ENCODE measurements at regions not wholly inside any gene's neighbourhood (a gene's known extent, or its start where the extent isn't known, plus 50 kb on each side); places are given as distances from the start of the nearest gene placed in this dataset.

DNA sequence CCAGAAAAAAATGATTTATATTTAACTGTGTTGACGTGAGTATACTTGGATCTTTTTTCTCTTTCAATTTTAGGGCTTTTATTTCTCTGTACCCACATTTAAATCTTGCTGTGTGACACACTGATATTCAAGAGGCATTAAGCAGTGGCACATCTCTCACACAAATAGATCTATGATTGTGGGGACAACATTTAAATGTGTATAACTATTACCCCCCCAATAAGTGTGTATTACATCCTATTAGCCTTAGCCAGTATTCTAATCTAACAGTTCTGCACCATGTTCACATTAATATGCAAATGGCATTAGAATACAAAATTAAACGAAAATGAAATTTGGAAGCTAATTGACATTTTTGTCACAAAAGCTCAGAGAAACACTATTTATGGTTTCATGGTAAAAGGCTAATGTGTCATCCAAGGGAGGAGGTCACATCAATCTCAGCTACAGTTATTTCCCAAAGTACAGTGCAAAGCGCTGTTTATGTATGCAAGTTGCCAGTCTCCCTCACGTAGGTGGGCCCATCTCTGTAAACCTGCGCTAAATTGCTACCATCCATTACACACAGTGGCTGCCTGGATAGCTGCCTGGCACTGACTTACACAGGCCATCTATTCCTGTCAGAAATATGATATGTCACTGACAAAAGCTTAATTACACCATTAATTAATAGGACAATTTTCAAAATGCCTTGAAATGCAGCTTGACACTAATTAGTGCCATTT, 984.7 kb upstream of the PCDH9 start:
- TF ChIP-seq, protein P1, sequence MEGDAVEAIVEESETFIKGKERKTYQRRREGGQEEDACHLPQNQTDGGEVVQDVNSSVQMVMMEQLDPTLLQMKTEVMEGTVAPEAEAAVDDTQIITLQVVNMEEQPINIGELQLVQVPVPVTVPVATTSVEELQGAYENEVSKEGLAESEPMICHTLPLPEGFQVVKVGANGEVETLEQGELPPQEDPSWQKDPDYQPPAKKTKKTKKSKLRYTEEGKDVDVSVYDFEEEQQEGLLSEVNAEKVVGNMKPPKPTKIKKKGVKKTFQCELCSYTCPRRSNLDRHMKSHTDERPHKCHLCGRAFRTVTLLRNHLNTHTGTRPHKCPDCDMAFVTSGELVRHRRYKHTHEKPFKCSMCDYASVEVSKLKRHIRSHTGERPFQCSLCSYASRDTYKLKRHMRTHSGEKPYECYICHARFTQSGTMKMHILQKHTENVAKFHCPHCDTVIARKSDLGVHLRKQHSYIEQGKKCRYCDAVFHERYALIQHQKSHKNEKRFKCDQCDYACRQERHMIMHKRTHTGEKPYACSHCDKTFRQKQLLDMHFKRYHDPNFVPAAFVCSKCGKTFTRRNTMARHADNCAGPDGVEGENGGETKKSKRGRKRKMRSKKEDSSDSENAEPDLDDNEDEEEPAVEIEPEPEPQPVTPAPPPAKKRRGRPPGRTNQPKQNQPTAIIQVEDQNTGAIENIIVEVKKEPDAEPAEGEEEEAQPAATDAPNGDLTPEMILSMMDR (IDR thresholded peaks at IDR 0.05; ENCODE audit: insufficient read depth, low read length) = no peak
- no peak for TF ChIP-seq POLR2AphosphoS5 (IDR thresholded peaks at IDR 0.05; ENCODE audit: low read depth)
- TF ChIP-seq, protein P2, sequence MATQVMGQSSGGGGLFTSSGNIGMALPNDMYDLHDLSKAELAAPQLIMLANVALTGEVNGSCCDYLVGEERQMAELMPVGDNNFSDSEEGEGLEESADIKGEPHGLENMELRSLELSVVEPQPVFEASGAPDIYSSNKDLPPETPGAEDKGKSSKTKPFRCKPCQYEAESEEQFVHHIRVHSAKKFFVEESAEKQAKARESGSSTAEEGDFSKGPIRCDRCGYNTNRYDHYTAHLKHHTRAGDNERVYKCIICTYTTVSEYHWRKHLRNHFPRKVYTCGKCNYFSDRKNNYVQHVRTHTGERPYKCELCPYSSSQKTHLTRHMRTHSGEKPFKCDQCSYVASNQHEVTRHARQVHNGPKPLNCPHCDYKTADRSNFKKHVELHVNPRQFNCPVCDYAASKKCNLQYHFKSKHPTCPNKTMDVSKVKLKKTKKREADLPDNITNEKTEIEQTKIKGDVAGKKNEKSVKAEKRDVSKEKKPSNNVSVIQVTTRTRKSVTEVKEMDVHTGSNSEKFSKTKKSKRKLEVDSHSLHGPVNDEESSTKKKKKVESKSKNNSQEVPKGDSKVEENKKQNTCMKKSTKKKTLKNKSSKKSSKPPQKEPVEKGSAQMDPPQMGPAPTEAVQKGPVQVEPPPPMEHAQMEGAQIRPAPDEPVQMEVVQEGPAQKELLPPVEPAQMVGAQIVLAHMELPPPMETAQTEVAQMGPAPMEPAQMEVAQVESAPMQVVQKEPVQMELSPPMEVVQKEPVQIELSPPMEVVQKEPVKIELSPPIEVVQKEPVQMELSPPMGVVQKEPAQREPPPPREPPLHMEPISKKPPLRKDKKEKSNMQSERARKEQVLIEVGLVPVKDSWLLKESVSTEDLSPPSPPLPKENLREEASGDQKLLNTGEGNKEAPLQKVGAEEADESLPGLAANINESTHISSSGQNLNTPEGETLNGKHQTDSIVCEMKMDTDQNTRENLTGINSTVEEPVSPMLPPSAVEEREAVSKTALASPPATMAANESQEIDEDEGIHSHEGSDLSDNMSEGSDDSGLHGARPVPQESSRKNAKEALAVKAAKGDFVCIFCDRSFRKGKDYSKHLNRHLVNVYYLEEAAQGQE (IDR thresholded peaks at IDR 0.05; ENCODE audit: insufficient replicate concordance, low read depth) = no peak
- no peak for TF ChIP-seq GABPA (IDR thresholded peaks at IDR 0.05; ENCODE audit: low read depth)

Data from HL-60 (cell line).